Calu3 (cell line): ENCODE measurements at regions not wholly inside any gene's neighbourhood (a gene's known extent, or its start where the extent isn't known, plus 50 kb on each side); places are given as distances from the start of the nearest gene placed in this dataset.

Experiments used
- BruUV-seq: library from RNA; stranded (reverse); fragments of 400-500 nt; replicated peaks from 2 replicates; lab custom pipeline; 2021; lab: Mats Ljungman, UMichigan
- CTCF ChIA-PET: fragments of 300-600 bp; sonication (Branson Sonifier 250); formaldehyde crosslinking; loops from one replicate; lab custom pipeline; 2022; ENCODE audit warnings: antibody characterized with exemption; lab: Charles Lee
- DNase-seq: peaks from one replicate; pipeline ENCODE4 v3.0.0; 2022
- H3K27ac Mint-ChIP-seq: one replicate; pipeline ENCODE4 v1.8.0; 2022; ENCODE audit warnings: mixed read lengths; ENCODE audit not compliant: unreplicated experiment
- H3K27me3 Mint-ChIP-seq: one replicate; pipeline ENCODE4 v1.8.0; 2022; ENCODE audit warnings: mixed read lengths; ENCODE audit not compliant: unreplicated experiment
- H3K36me3 Mint-ChIP-seq: one replicate; pipeline ENCODE4 v1.8.0; 2022; ENCODE audit warnings: mild to moderate bottlenecking, moderate library complexity, mixed read lengths; ENCODE audit not compliant: insufficient read depth, unreplicated experiment
- H3K4me1 Mint-ChIP-seq: one replicate; pipeline ENCODE4 v1.8.0; 2022; ENCODE audit warnings: mild to moderate bottlenecking, low read depth, mixed read lengths; ENCODE audit not compliant: unreplicated experiment
- H3K4me3 Mint-ChIP-seq: one replicate; pipeline ENCODE4 v1.8.0; 2022; ENCODE audit warnings: mild to moderate bottlenecking, low read depth, moderate library complexity, mixed read lengths; ENCODE audit not compliant: unreplicated experiment
- H3K9me3 Mint-ChIP-seq: one replicate; pipeline ENCODE4 v1.8.0; 2022; ENCODE audit warnings: low read depth, mixed read lengths; ENCODE audit not compliant: unreplicated experiment
- CTCF ChIP-seq: fragments of 200-600 bp; IDR thresholded peaks from one replicate; pipeline ENCODE4 v1.8.0; 2022; ENCODE audit warnings: antibody characterized with exemption; ENCODE audit not compliant: unreplicated experiment
- intact Hi-C: fragments of 100-400 bp; cut with micrococcal nuclease; formaldehyde crosslinking; loops from one replicate; pipeline ENCODE4 v1.10.0; 2022; ENCODE audit not compliant: unreplicated experiment

GRCh38 chr7:9846902-9847301, 1126.8 kb upstream of the PHF14 start:
- no TSS peak for BruUV-seq
- Mint-ChIP-seq H3K27ac (no peak overlapping the region), H3K27me3 (no peaks in the 10 kb centered on the region), H3K4me1 (no peaks in the 10 kb centered on the region), H3K9me3 (no peaks in the 10 kb centered on the region), H3K4me3 (no peak overlapping the region), H3K36me3 (no peaks in the 10 kb centered on the region)
- no peak for DNase-seq
- intact Hi-C loops = no loop called here
- CTCF ChIA-PET = no interaction called here
- TF ChIP-seq CTCF = no peak

GRCh38 chr7:9854605-9855004, 1119.1 kb upstream of the PHF14 start:
- intact Hi-C loops = no loop called here
- DNase-seq = no peak
- CTCF ChIA-PET = no interaction called here
- no peaks in the 10 kb centered on the region for H3K27me3 Mint-ChIP-seq
- peaks cover 5% of the 10 kb centered on the region for H3K9me3 Mint-ChIP-seq
- BruUV-seq = no TSS peak
- no peak overlapping the region for H3K27ac Mint-ChIP-seq
- no peaks in the 10 kb centered on the region for H3K36me3 Mint-ChIP-seq
- no peak for TF ChIP-seq CTCF
- H3K4me3 Mint-ChIP-seq = no peak overlapping the region
- no peaks in the 10 kb centered on the region for H3K4me1 Mint-ChIP-seq

- peaks cover 18% of the 10 kb centered on the region for H3K9me3 Mint-ChIP-seq
- CTCF ChIA-PET = no interaction called here
- TF ChIP-seq CTCF = no peak
- intact Hi-C loops = no loop called here
- H3K36me3 Mint-ChIP-seq = no peaks in the 10 kb centered on the region
- no peak for DNase-seq
- no TSS peak for BruUV-seq
- H3K4me1 Mint-ChIP-seq = no peaks in the 10 kb centered on the region
- no peaks in the 10 kb centered on the region for H3K27me3 Mint-ChIP-seq
- no peak overlapping the region for H3K27ac Mint-ChIP-seq
- no peak overlapping the region for H3K4me3 Mint-ChIP-seq
Measured at GRCh38 chr7:9856668-9857067, 1117.0 kb upstream of the PHF14 start.

- Mint-ChIP-seq H3K4me1 (no peaks in the 10 kb centered on the region), H3K9me3 (peaks cover 16% of the 10 kb centered on the region), H3K27ac (no peak overlapping the region), H3K27me3 (no peaks in the 10 kb centered on the region), H3K36me3 (no peaks in the 10 kb centered on the region), H3K4me3 (no peak overlapping the region)
- no TSS peak for BruUV-seq
- intact Hi-C loops = no loop called here
- DNase-seq = no peak
- CTCF ChIA-PET = no interaction called here
- TF ChIP-seq CTCF = no peak
Measured at GRCh38 chr7:9863545-9863944, 1110.1 kb upstream of the PHF14 start.
